SK-N-SH (cell line): ENCODE measurements at regions not wholly inside any gene's neighbourhood (a gene's known extent, or its start where the extent isn't known, plus 50 kb on each side); places are given as distances from the start of the nearest gene placed in this dataset.

Experiments used
- CTCF ChIA-PET: fragments of 300-600, 350-600 bp; formaldehyde crosslinking; extraction: SDS; loops from one replicate; lab custom pipeline; 2021; lab: Yijun Ruan, JAX
- POLR2A ChIA-PET: fragments of 350-600 bp; sonication (Branson Sonifier 250); formaldehyde crosslinking; extraction: SDS; loops from one replicate; lab custom pipeline; 2020; ENCODE audit warnings: antibody characterized with exemption, inconsistent platforms; lab: Yijun Ruan, JAX
- DNase-seq: peaks from one replicate; pipeline ENCODE4 v3.0.0; 2012
- H2AFZ ChIP-seq: fragments of 200-600 bp; sonication (generic); 2 replicates; pipeline ENCODE4 v1.8.1; 2016; ENCODE audit warnings: antibody characterized with exemption, mild to moderate bottlenecking, low read depth
- H3F3A ChIP-seq: fragments of 200-600 bp; sonication (generic); replicated peaks from 2 replicates; pipeline ENCODE3; 2016; ENCODE audit warnings: antibody characterized with exemption, mild to moderate bottlenecking; ENCODE audit not compliant: insufficient read depth
- H3K27ac ChIP-seq, 2 experiments: fragments of 200-500 bp in 1 of 2; fragments of 200-600 bp in 1 of 2; sonication (Bioruptor generic) in 1 of 2; sonication (generic), shearing (Covaris generic) in 1 of 2; 2 replicates each; pipeline versions ENCODE4 v1.5.1 to v1.6.1; 2014 to 2016; ENCODE audit warnings: low read depth in 2 of 2, inconsistent platforms in 1 of 2, low read length in 1 of 2, mild to moderate bottlenecking in 1 of 2, mixed read lengths in 1 of 2
- H3K27me3 ChIP-seq: fragments of 200-600 bp; sonication (generic), shearing (Covaris generic); 2 replicates; pipeline ENCODE4 v1.6.1; 2016; ENCODE audit warnings: mixed run types; ENCODE audit not compliant: insufficient read depth
- H3K36me3 ChIP-seq, 2 experiments: fragments of 200-500 bp in 1 of 2; fragments of 200-600 bp in 1 of 2; sonication (Bioruptor generic) in 1 of 2; sonication (generic) in 1 of 2; replicated peaks in 1 of 2; 2 replicates each; pipeline versions ENCODE3 to v1.5.1; 2014 to 2016; ENCODE audit warnings: low read length in 1 of 2, mild to moderate bottlenecking in 1 of 2; ENCODE audit not compliant: insufficient read depth in 2 of 2, control insufficient read depth in 1 of 2
- H3K4me1 ChIP-seq, 2 experiments: fragments of 200-500 bp in 1 of 2; fragments of 200-600 bp in 1 of 2; sonication (Bioruptor generic) in 1 of 2; sonication (generic), shearing (Covaris generic) in 1 of 2; 2 replicates each; pipeline versions ENCODE4 v1.5.1 to v1.6.1; 2014 to 2016; ENCODE audit warnings: low read depth in 1 of 2, low read length in 1 of 2, mixed run types in 1 of 2; ENCODE audit not compliant: insufficient read depth in 2 of 2, control insufficient read depth in 1 of 2
- H3K4me2 ChIP-seq: fragments of 200-600 bp; sonication (generic), shearing (Covaris generic); 2 replicates; pipeline ENCODE4 v1.6.1; 2017; ENCODE audit warnings: mixed run types
- H3K4me3 ChIP-seq, 2 experiments: fragments of 200-500 bp in 1 of 2; fragments of 200-600 bp in 1 of 2; sonication (Bioruptor generic) in 1 of 2; sonication (generic), shearing (Covaris generic) in 1 of 2; 2 replicates each; pipeline versions ENCODE4 v1.5.1 to v1.8.1; 2014 to 2016; ENCODE audit warnings: low read depth in 2 of 2, inconsistent platforms in 1 of 2, low read length in 1 of 2, mild to moderate bottlenecking in 1 of 2, mixed read lengths in 1 of 2, moderate library complexity in 1 of 2
- H3K79me2 ChIP-seq: fragments of 200-600 bp; sonication (generic); 2 replicates; pipeline ENCODE4 v1.8.1; 2017; ENCODE audit warnings: mild to moderate bottlenecking; ENCODE audit not compliant: insufficient read depth
- H3K9ac ChIP-seq: fragments of 200-600 bp; sonication (generic); 2 replicates; pipeline ENCODE4 v1.6.1; 2017; ENCODE audit warnings: mixed run types
- H3K9me2 ChIP-seq: fragments of 200-600 bp; sonication (generic); 2 replicates; pipeline ENCODE4 v1.6.1; 2017; ENCODE audit warnings: mixed run types
- H3K9me3 ChIP-seq: fragments of 200-600 bp; sonication (generic); 2 replicates; pipeline ENCODE4 v1.6.1; 2017; ENCODE audit warnings: mixed run types, mild to moderate bottlenecking, moderate library complexity
- H4K20me1 ChIP-seq: fragments of 200-600 bp; sonication (generic); 2 replicates; pipeline ENCODE4 v1.6.1; 2017; ENCODE audit warnings: mild to moderate bottlenecking, mixed run types; ENCODE audit not compliant: insufficient read depth
- FOXJ3 ChIP-seq: sonication (generic); formaldehyde crosslinking; IDR thresholded peaks from 2 replicates; pipeline ENCODE4 v1.5.1; 2020; ENCODE audit warnings: mild to moderate bottlenecking, missing genetic modification reagents
- FOXM1 ChIP-seq: IDR thresholded peaks from 2 replicates; pipeline ENCODE4 v1.4.0; 2012; ENCODE audit warnings: low read depth, mild to moderate bottlenecking
- GATA2 ChIP-seq: sonication (generic); formaldehyde crosslinking; IDR thresholded peaks from 2 replicates; pipeline ENCODE4 v1.5.0; 2020; ENCODE audit warnings: mild to moderate bottlenecking, missing genetic modification reagents
- MEF2A ChIP-seq: IDR thresholded peaks from 2 replicates; pipeline ENCODE4 v1.4.0; 2012; ENCODE audit warnings: low read depth, borderline replicate concordance
- MXI1 ChIP-seq: IDR thresholded peaks from 2 replicates; pipeline ENCODE4 v1.6.1; 2012; ENCODE audit warnings: mild to moderate bottlenecking, low read depth, low read length, improper control_type of control experiment
- NFIC ChIP-seq: IDR thresholded peaks from 2 replicates; pipeline ENCODE4 v1.4.0; 2012; ENCODE audit warnings: borderline replicate concordance
- NRF1 ChIP-seq: IDR thresholded peaks from 2 replicates; pipeline ENCODE4 v1.6.1; 2012; ENCODE audit warnings: low read depth, mild to moderate bottlenecking, low read length
- RAD21 ChIP-seq: IDR thresholded peaks from 2 replicates; pipeline ENCODE4 v1.6.1; 2012; ENCODE audit warnings: mild to moderate bottlenecking, low read length
- REST ChIP-seq: IDR thresholded peaks from 2 replicates; pipeline ENCODE4 v1.6.1; 2012; ENCODE audit warnings: mild to moderate bottlenecking, low read depth, low read length, moderate library complexity
- RXRA ChIP-seq: IDR thresholded peaks from 2 replicates; pipeline ENCODE4 v1.4.0; 2012; ENCODE audit warnings: low read depth, mild to moderate bottlenecking, borderline replicate concordance
- SIN3A ChIP-seq: IDR thresholded peaks from 2 replicates; pipeline ENCODE4 v1.6.1; 2012; ENCODE audit warnings: low read depth, mild to moderate bottlenecking, low read length, moderate library complexity, borderline replicate concordance
- SMC3 ChIP-seq: IDR thresholded peaks from 2 replicates; pipeline ENCODE4 v1.6.1; 2012; ENCODE audit warnings: low read depth, low read length, improper control_type of control experiment
- TAF1 ChIP-seq: IDR thresholded peaks from 2 replicates; pipeline ENCODE4 v1.6.1; 2012; ENCODE audit warnings: low read depth, mild to moderate bottlenecking, low read length, moderate library complexity, borderline replicate concordance
- ZBTB33 ChIP-seq: IDR thresholded peaks from 2 replicates; pipeline ENCODE4 v1.4.0; 2012; ENCODE audit warnings: low read depth, borderline replicate concordance
- WGBS: methylation state at CpG from one replicate; pipeline ENCODE4 v1.1.6; 2017; ENCODE audit warnings: low lambda C conversion rate; 5-methylcytosine and 5-hydroxymethylcytosine counted together
- TF ChIP-seq, protein P1 (sequence below): fragments of 150-350 bp; IDR thresholded peaks from 2 replicates; pipeline ENCODE4 v1.6.1; 2017; ENCODE audit warnings: antibody characterized with exemption, low read length, low read depth, borderline replicate concordance

DNA sequence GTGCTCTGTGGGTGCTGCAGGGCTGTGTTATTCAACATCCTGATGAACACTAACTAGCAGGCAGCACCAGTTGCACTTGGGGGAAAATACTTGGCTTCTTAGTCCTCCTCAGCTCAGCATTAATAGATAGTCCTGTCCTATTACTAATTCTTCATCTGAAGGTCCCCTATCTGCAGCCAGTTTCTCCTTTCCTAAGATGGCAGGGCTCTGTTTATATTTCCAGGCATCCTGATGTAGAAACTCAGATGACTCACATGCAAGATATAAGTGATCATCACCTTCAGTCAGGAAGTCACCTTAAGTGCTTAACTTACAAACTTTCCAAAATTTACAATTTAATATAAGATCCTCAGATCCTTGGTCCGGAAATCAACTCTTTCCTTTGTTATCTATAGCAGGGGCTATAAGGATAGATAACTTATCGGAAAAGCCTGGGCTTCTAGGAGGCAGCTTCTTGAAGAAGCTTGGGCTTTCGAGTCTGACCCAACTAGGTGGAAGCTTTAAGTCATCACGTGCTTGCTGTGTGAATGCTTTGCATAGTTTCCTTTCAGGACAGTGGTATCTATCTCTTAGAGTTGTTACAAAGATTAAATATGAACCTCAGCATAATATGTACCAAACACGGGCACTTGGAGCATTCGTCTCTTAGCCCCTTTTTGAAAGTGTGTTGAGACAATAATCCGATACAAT is 181.0 kb upstream of the GRIP1 start:
- TF ChIP-seq MXI1 (no peak), RXRA (no peak), SIN3A (no peak)
- Histone ChIP-seq H4K20me1 (no peaks in the 10 kb centered on the region), H3K4me3 (no peak overlapping the region), H3K9ac (no peak overlapping the region), H3K9me3 (no peaks in the 10 kb centered on the region), H3K79me2 (no peaks in the 10 kb centered on the region), H3K4me2 (no peak overlapping the region), H3K27ac (no peak overlapping the region), H2AFZ (no peak overlapping the region), H3F3A (no peaks in the 10 kb centered on the region), H3K36me3 (no peaks in the 10 kb centered on the region), H3K27me3 (no peaks in the 10 kb centered on the region), H3K4me1 (no peaks in the 10 kb centered on the region), H3K9me2 (no peaks in the 10 kb centered on the region)
- DNase-seq = no peak
- CTCF ChIA-PET = interaction anchor here (1.3 to 2.1 kb wide), 4 partner anchors 11 to 37 kb away, joined by 3 to 9 read pairs (median 6); no protein-coding TSS in a partner anchor
- POLR2A ChIA-PET = no interaction called here
- 30% methylated on average over 7 of the region's 7 CpGs for WGBS

DNA sequence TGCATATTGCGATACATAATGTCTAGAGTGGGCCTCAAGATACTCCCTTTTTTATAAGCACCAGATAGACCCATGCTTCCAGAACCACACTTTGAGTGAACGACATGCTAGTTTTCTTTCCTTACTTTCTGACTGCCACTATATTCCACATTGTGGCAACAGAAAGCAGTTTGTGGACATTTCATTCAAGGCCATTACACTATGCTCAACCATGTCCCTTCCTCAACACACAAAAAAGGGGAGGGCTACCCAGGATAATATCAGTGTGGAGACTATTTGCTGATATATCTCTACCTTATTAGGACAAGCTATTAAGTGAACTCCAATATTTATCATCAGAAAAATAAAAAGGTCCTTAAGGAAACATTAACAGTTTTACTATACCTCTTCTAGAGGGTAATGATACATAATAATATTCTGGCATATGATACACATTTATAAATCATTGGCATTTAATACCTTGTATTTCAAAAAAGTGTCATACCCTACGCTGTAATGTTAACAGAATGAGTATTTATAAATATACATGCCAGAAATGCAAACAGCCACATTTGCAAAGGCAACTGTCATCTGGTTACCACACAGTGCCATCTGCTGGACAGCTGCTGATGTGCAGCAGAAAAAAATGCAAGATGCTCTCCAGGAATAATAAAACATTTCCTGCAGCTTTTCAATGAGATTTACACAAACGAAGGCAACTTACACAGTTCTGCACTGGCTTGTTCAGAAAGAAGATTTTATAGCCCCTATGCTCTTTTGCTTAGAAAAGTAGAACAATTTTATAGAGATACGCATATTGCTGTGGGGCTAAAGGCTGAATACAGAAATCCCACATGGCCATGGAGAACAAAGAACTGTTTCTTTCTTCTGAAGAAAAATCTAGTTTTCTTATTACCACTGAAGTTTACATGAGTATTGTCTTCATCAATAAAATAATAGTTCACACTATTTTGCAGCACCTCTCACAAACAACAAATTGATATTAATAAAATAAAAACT is 182.2 kb upstream of the GRIP1 start:
- Histone ChIP-seq H3K9me3 (no peaks in the 10 kb centered on the region), H3K27ac (no peak overlapping the region), H3K4me3 (no peak overlapping the region; a peak in 1 of 4 replicates), H3K9me2 (no peaks in the 10 kb centered on the region), H3K4me2 (no peak overlapping the region), H4K20me1 (no peaks in the 10 kb centered on the region), H3K9ac (no peak overlapping the region), H3F3A (no peaks in the 10 kb centered on the region), H3K36me3 (no peaks in the 10 kb centered on the region), H3K79me2 (no peaks in the 10 kb centered on the region), H2AFZ (no peak overlapping the region), H3K27me3 (no peaks in the 10 kb centered on the region), H3K4me1 (no peaks in the 10 kb centered on the region)
- POLR2A ChIA-PET = no interaction called here
- CTCF ChIA-PET = interaction anchor here (0.8 to 2.1 kb wide), 19 partner anchors 9 to 172 kb away, joined by 3 to 9 read pairs (median 4); no protein-coding TSS in a partner anchor
- 22% methylated on average over 5 of the region's 5 CpGs for WGBS
- peak; percentile 6 for DNase-seq
- TF ChIP-seq MEF2A (no peak), ZBTB33 (no peak), MXI1 (no peak), REST (no peak), RAD21 (peak; percentile 71), FOXM1 (no peak), NFIC (no peak), GATA2 (CRISPR knock-in tag) (no peak), FOXJ3 (CRISPR knock-in tag) (no peak), SMC3 (peak; percentile 56), TAF1 (no peak), NRF1 (no peak)
- TF ChIP-seq, protein P1, sequence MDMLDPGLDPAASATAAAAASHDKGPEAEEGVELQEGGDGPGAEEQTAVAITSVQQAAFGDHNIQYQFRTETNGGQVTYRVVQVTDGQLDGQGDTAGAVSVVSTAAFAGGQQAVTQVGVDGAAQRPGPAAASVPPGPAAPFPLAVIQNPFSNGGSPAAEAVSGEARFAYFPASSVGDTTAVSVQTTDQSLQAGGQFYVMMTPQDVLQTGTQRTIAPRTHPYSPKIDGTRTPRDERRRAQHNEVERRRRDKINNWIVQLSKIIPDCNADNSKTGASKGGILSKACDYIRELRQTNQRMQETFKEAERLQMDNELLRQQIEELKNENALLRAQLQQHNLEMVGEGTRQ = no peak
